GM21381 (cell line): ENCODE measurements at regions not wholly inside any gene's neighbourhood (a gene's known extent, or its start where the extent isn't known, plus 50 kb on each side); places are given as distances from the start of the nearest gene placed in this dataset.

Experiments used
- ATAC-seq: cut with Tn5 transposase; IDR thresholded peaks from one replicate; pipeline ENCODE4 v1.9.1; 2021; ENCODE audit warnings: mild to moderate bottlenecking, moderate library complexity; ENCODE audit not compliant: unreplicated experiment

GRCh38 chr2:226680719-226681118, 118.9 kb downstream of the IRS1 start:
- ATAC-seq = no peak

GRCh38 chr2:226679389-226680065, 120.1 kb downstream of the IRS1 start:
- ATAC-seq = no peak

GRCh38 chr2:226678422-226678821, 121.2 kb downstream of the IRS1 start:
- no peak for ATAC-seq

GRCh38 chr2:226677080-226677479, 122.5 kb downstream of the IRS1 start:
- no peak for ATAC-seq

- ATAC-seq = no peak
Measured at GRCh38 chr2:226676618-226677017, 123.0 kb downstream of the IRS1 start.

- ATAC-seq = no peak
Measured at GRCh38 chr2:226674123-226674522, 125.5 kb downstream of the IRS1 start.

- ATAC-seq = no peak
Measured at GRCh38 chr2:226673314-226673723, 126.3 kb downstream of the IRS1 start.

- ATAC-seq = no peak
Measured at GRCh38 chr2:226671141-226671676, 128.4 kb downstream of the IRS1 start.

- peak; percentile 69 for ATAC-seq
Measured at GRCh38 chr2:226669905-226670304, 129.7 kb downstream of the IRS1 start.

- ATAC-seq = no peak
Measured at GRCh38 chr2:226669249-226669648, 130.4 kb downstream of the IRS1 start.

- no peak for ATAC-seq
Measured at GRCh38 chr2:226667736-226668135, 131.9 kb downstream of the IRS1 start.

GRCh38 chr2:226665306-226665831, 134.3 kb downstream of the IRS1 start:
- ATAC-seq = no peak

GRCh38 chr2:226664661-226665060, 135.0 kb downstream of the IRS1 start:
- no peak for ATAC-seq

- no peak for ATAC-seq
Measured at GRCh38 chr2:226664140-226664539, 135.5 kb downstream of the IRS1 start.

- no peak for ATAC-seq
Measured at GRCh38 chr2:226661789-226662545, 137.7 kb downstream of the IRS1 start.

GRCh38 chr2:226660526-226660925, 139.1 kb downstream of the IRS1 start:
- ATAC-seq = no peak

GRCh38 chr2:226660124-226660523, 139.5 kb downstream of the IRS1 start:
- ATAC-seq = no peak

- no peak for ATAC-seq
Measured at GRCh38 chr2:226659410-226659809, 140.2 kb downstream of the IRS1 start.

GRCh38 chr2:226658555-226658954, 141.1 kb downstream of the IRS1 start:
- no peak for ATAC-seq

GRCh38 chr2:226657340-226658053, 142.1 kb downstream of the IRS1 start:
- ATAC-seq = no peak

- no peak for ATAC-seq
Measured at GRCh38 chr2:226656367-226656766, 143.3 kb downstream of the IRS1 start.
